ENCODE measurements at regions not wholly inside any gene's neighbourhood (a gene's known extent, or its start where the extent isn't known, plus 50 kb on each side); places are given as distances from the start of the nearest gene placed in this dataset.
"Not testable (repeated sequence)": the region's sequence is repeated elsewhere in the genome, so short reads cannot be mapped to it uniquely, and the experiment has no call there.

DNA sequence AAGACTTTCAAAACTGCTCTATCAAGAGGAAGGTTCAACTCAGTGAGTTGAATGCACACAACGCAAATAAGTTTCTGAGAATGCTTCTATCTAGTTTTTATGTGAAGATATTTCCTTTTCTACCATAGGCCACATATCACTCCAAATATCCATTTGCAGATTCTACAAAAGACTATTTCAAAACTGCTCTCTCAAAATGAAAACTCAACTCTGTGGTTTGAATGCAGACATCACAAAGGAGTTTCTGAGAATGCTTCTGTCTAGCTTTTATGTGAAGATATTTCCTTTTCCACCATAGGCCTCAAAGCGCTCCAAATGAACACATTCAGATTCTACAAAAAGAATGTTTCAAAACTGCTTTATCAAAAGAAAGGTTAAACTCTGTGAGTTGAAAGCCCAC is 1093.1 kb upstream of the DEFB115 start:
- DNase-seq (ENCODE audit: extremely low spot score in 2 of 2); intact Hi-C loops (cut with DNase I); H3K4me1 ChIP-seq; H3K9me3 ChIP-seq; H3K36me3 ChIP-seq; H3K27ac ChIP-seq; H3K4me3 ChIP-seq; H3K27me3 ChIP-seq: not testable (repeated sequence)

DNA sequence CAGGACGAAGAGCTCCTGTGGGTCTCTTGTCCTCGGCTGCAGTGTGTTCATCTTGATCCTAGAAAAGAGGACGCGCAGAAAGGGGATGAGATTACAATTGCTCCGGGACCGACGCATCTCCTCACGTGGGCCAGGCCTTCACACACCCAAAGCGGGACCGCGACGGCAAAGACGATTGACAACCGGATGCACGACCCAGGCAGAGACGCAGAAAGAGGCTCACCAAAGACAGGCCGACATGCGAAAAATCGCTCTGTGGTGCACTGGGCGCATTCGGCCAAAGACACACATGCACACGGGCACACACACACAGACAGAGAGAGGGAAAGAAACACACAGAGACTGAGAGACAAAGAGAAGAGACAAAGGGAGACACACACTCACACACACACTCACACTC is 1089.9 kb upstream of the DEFB115 start:
- no peak overlapping the region for H3K27ac ChIP-seq
- H3K9me3 ChIP-seq = no peaks in the 10 kb centered on the region
- TF ChIP-seq POLR2AphosphoS5 (IDR thresholded peaks at IDR 0.05; ENCODE audit: insufficient read depth in 1 of 2, low read depth in 1 of 2) (no peak), CTCF (IDR thresholded peaks at IDR 0.05) (no peak), POLR2A (IDR thresholded peaks at IDR 0.05) (no peak)
- H3K36me3 ChIP-seq = no peaks in the 10 kb centered on the region
- H3K27me3 ChIP-seq = no peaks in the 10 kb centered on the region
- H3K4me3 ChIP-seq = no peak overlapping the region
- intact Hi-C loops (cut with DNase I) = no loop called here
- H3K4me1 ChIP-seq = no peaks in the 10 kb centered on the region
- no peak for DNase-seq (ENCODE audit: extremely low spot score in 2 of 2)

- Histone ChIP-seq H3K27ac (no peak overlapping the region), H3K4me3 (no peak overlapping the region), H3K36me3 (no peaks in the 10 kb centered on the region), H3K4me1 (no peaks in the 10 kb centered on the region), H3K27me3 (no peaks in the 10 kb centered on the region), H3K9me3 (no peaks in the 10 kb centered on the region)
- TF ChIP-seq POLR2A (IDR thresholded peaks at IDR 0.05) (no peak), CTCF (IDR thresholded peaks at IDR 0.05) (no peak), POLR2AphosphoS5 (IDR thresholded peaks at IDR 0.05; ENCODE audit: insufficient read depth in 1 of 2, low read depth in 1 of 2) (no peak)
- intact Hi-C loops (cut with DNase I) = no loop called here
- no peak for DNase-seq (ENCODE audit: extremely low spot score in 2 of 2)
Observed at GRCh38 chr20:30168025-30168799, 1089.3 kb upstream of the DEFB115 start.

GRCh38 chr20:30168800-30169138 is 1088.7 kb upstream of the DEFB115 start:
- intact Hi-C loops (cut with DNase I) = no loop called here
- no peak for DNase-seq (ENCODE audit: extremely low spot score in 2 of 2)
- Histone ChIP-seq H3K4me3 (no peak overlapping the region), H3K4me1 (no peaks in the 10 kb centered on the region), H3K9me3 (no peaks in the 10 kb centered on the region), H3K27ac (no peak overlapping the region), H3K36me3 (no peaks in the 10 kb centered on the region), H3K27me3 (no peaks in the 10 kb centered on the region)
- no peak for TF ChIP-seq POLR2AphosphoS5 (IDR thresholded peaks at IDR 0.05; ENCODE audit: insufficient read depth in 1 of 2, low read depth in 1 of 2)
- TF ChIP-seq CTCF (IDR thresholded peaks at IDR 0.05) = no peak
- TF ChIP-seq POLR2A (IDR thresholded peaks at IDR 0.05) = no peak

DNA sequence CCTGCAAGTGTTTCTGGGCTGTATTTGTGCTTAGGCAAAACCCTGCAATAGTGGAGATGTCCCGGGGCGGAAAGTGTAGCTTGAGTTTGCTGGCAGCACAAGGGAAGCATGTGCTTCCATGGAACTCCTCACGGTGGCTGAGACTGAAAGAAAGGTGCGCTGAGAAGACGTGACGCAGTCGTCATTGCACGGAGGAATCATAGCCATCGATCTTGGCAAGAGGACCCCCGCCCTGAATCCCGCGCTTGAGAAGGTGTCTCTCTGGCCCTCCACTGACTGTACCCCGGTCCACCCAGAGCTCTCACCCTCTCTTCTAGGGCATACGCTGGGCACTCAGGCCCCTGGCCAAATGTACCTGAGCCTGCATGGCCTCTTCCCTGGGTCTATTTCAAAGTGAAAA is 1081.8 kb upstream of the DEFB115 start:
- Histone ChIP-seq H3K27me3 (no peaks in the 10 kb centered on the region), H3K9me3 (no peaks in the 10 kb centered on the region), H3K4me3 (no peak overlapping the region), H3K27ac (no peak overlapping the region), H3K36me3 (no peaks in the 10 kb centered on the region), H3K4me1 (no peaks in the 10 kb centered on the region)
- TF ChIP-seq POLR2AphosphoS5 (IDR thresholded peaks at IDR 0.05; ENCODE audit: insufficient read depth in 1 of 2, low read depth in 1 of 2) = no peak
- intact Hi-C loops (cut with DNase I) = no loop called here
- no peak for DNase-seq (ENCODE audit: extremely low spot score in 2 of 2)

GRCh38 chr20:30183124-30183523 is 1074.3 kb upstream of the DEFB115 start:
- H3K4me1 ChIP-seq; DNase-seq (ENCODE audit: extremely low spot score in 2 of 2); intact Hi-C loops (cut with DNase I); H3K4me3 ChIP-seq; H3K9me3 ChIP-seq; H3K27me3 ChIP-seq; H3K36me3 ChIP-seq; H3K27ac ChIP-seq: not testable (repeated sequence)

DNA sequence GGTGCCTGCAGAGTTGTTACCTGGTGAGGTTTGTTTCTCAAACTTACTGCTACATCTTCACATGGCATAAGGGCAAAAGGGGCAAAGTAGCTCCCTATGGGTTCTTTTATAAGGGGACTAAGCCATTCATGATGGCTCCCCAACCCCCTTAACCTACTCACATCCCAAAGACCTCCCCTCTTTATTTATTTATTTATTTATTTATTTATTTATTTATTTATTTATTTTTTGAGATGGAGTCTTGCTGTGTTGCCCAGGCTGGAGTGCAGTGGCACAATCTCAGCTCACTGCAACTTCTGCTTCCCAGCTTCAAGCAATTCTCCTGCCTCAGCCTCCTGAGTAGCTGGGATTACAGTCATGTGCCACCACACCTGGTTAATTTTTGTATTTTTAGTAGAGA is 1065.7 kb upstream of the DEFB115 start:
- H3K4me3 ChIP-seq; H3K36me3 ChIP-seq; H3K4me1 ChIP-seq; H3K27me3 ChIP-seq; H3K9me3 ChIP-seq; DNase-seq (ENCODE audit: extremely low spot score in 2 of 2); H3K27ac ChIP-seq; intact Hi-C loops (cut with DNase I): not testable (repeated sequence)

DNA sequence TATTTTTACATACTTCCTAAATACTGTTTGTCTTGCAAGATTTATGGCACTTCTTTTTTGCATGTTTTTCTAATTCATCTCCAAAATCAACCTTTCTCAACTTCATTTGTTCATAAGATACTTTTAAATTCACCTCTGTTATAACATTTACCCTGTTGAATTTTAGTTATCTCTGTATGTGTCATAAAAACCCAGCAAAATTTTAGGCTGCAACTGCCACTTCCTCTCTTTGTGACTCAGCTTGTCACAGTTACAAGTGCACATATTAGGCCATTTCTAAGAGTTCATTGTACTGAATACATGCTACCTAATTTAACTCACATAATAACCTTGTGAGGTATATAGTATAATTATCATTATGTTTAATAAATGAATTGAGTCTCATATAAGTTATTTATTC is 1023.0 kb upstream of the DEFB115 start:
- H3K4me1 ChIP-seq; intact Hi-C loops (cut with DNase I); H3K4me3 ChIP-seq; H3K36me3 ChIP-seq; H3K27ac ChIP-seq; H3K27me3 ChIP-seq; H3K9me3 ChIP-seq; DNase-seq (ENCODE audit: extremely low spot score in 2 of 2): not testable (repeated sequence)

DNA sequence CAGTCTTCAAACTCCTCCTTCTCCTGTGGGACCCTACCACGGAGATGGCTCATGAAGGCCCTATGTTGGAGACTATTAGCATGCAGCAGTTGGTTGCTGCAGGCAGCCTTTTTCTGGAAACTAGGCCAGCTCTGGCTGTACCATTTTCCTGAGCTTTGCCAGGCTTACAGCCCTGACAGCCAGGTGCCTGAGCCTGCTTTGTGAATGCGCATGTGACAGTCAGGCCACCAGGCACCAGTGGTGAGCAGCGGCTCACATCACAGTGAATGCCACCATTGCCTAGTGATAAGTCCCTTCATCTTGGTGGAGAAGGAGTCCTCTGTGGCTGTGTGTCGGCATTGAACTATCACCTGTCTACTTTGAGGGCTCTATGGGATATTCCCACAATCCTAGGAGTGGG is 982.4 kb upstream of the DEFB115 start:
- H3K27ac ChIP-seq; H3K4me1 ChIP-seq; intact Hi-C loops (cut with DNase I); H3K9me3 ChIP-seq; H3K27me3 ChIP-seq; DNase-seq (ENCODE audit: extremely low spot score in 2 of 2); H3K4me3 ChIP-seq; H3K36me3 ChIP-seq: not testable (repeated sequence)
